K562 (cell line): ENCODE measurements at regions not wholly inside any gene's neighbourhood (a gene's known extent, or its start where the extent isn't known, plus 50 kb on each side); places are given as distances from the start of the nearest gene placed in this dataset.

Experiments used
- BACH1 ChIP-seq: fragments of 200-800 bp; sonication (Bioruptor generic); IDR thresholded peaks from 2 replicates; pipeline ENCODE4 v1.6.1; 2016; ENCODE audit warnings: missing genetic modification characterization, missing compliant biosample characterization
- CBX3 ChIP-seq, 2 experiments: IDR thresholded peaks; 1 replicate in 1 of 2; 2 replicates in 1 of 2; pipeline ENCODE4 v1.6.1; 2012; ENCODE audit warnings: inconsistent platforms in 2 of 2, low read length in 2 of 2, borderline replicate concordance in 1 of 2, control low read depth in 1 of 2
- CEBPB ChIP-seq: fragments of 450-650 bp; IDR thresholded peaks from 2 replicates; pipeline ENCODE4 v1.6.1; 2016; ENCODE audit warnings: missing genetic modification characterization, missing compliant biosample characterization
- CHAMP1 ChIP-seq: fragments of 450-650 bp; IDR thresholded peaks from 2 replicates; pipeline ENCODE4 v1.6.1; 2016; ENCODE audit warnings: mild to moderate bottlenecking
- CSDE1 ChIP-seq, 2 experiments: fragments of 450-650 bp; IDR thresholded peaks; 2 replicates each; pipeline ENCODE4 v1.6.1; 2016; ENCODE audit warnings: mild to moderate bottlenecking in 1 of 2
- HLTF ChIP-seq: fragments of 450-650 bp; IDR thresholded peaks from 2 replicates; pipeline ENCODE4 v1.6.1; 2016
- MIER1 ChIP-seq: fragments of 450-650 bp; IDR thresholded peaks from 2 replicates; pipeline ENCODE4 v1.6.1; 2016; ENCODE audit warnings: antibody characterized with exemption, mild to moderate bottlenecking, low read depth
- NR4A1 ChIP-seq, 2 experiments: fragments of 250-450 bp in 1 of 2; fragments of 450-650 bp in 1 of 2; sonication (Bioruptor Pico) in 1 of 2; IDR thresholded peaks; 2 replicates each; pipeline versions ENCODE4 v1.4.0 to v1.6.1; 2016 to 2020; ENCODE audit warnings: mild to moderate bottlenecking in 2 of 2, missing compliant biosample characterization in 1 of 2, missing genetic modification characterization in 1 of 2, moderate library complexity in 1 of 2
- SIRT6 ChIP-seq: IDR thresholded peaks from one replicate; pipeline ENCODE4 v1.6.1; 2012; ENCODE audit warnings: low read depth, mild to moderate bottlenecking, control low read depth, inconsistent platforms, low read length, moderate library complexity
- ZBTB26 ChIP-seq: fragments of 450-650 bp; formaldehyde crosslinking; IDR thresholded peaks from 2 replicates; pipeline ENCODE4 v1.4.0; 2022; ENCODE audit warnings: missing genetic modification characterization

- TF ChIP-seq BACH1 (tag) (no peak), CEBPB (no peak), HLTF (no peak), CBX3 (IDR thresholded peaks at IDR 0.05; ENCODE audit: borderline replicate concordance in 1 of 2, low read length in 2 of 2) (no peak), CHAMP1 (no peak), MIER1 (no peak), NR4A1 (CRISPR knock-in tag; IDR thresholded peaks at IDR 0.05) (no peak), NR4A1 (tag; IDR thresholded peaks at IDR 0.05) (no peak), ZBTB26 (CRISPR knock-in tag) (no peak), SIRT6 (no peak), CSDE1 (IDR thresholded peaks at IDR 0.05) (no peak)
These were observed 169.4 kb downstream of the ALDH1A2 start (continued) for GRCh38 chr15:57896114-57896513.
